SH-SY5Y (cell line): ENCODE measurements at regions not wholly inside any gene's neighbourhood (a gene's known extent, or its start where the extent isn't known, plus 50 kb on each side); places are given as distances from the start of the nearest gene placed in this dataset.

Experiments
- GATA2 ChIP-seq: IDR thresholded peaks from 2 replicates; pipeline ENCODE4 v1.6.1; 2011; ENCODE audit warnings: mild to moderate bottlenecking, low read depth, low read length
- GATA3 ChIP-seq: IDR thresholded peaks from 2 replicates; pipeline ENCODE4 v1.6.1; 2011; ENCODE audit warnings: low read depth, mild to moderate bottlenecking, low read length, moderate library complexity

DNA sequence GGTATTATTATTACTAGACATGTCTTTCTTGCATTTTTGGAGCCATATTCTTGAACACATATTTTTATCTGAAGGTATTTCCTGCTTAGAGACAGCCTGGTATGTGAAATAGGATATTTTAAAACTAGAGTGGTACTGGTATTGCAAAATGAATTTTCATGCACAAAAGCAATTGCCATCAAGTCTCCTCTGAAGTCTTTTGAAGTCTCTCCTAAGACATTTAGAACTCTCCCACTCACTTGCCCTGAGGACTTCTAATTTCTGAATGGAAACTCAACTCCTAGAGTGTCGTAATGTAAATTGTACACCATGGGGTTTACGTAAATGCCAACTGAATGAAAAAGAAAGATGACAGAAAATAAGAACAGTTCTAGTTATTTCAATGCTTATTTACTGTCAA lies 967.0 kb downstream of the DCDC2C start:
- no peak for TF ChIP-seq GATA2
- TF ChIP-seq GATA3: no peak
